ENCODE measurements at regions not wholly inside any gene's neighbourhood (a gene's known extent, or its start where the extent isn't known, plus 50 kb on each side); places are given as distances from the start of the nearest gene placed in this dataset.

- TF ChIP-seq, protein P1, sequence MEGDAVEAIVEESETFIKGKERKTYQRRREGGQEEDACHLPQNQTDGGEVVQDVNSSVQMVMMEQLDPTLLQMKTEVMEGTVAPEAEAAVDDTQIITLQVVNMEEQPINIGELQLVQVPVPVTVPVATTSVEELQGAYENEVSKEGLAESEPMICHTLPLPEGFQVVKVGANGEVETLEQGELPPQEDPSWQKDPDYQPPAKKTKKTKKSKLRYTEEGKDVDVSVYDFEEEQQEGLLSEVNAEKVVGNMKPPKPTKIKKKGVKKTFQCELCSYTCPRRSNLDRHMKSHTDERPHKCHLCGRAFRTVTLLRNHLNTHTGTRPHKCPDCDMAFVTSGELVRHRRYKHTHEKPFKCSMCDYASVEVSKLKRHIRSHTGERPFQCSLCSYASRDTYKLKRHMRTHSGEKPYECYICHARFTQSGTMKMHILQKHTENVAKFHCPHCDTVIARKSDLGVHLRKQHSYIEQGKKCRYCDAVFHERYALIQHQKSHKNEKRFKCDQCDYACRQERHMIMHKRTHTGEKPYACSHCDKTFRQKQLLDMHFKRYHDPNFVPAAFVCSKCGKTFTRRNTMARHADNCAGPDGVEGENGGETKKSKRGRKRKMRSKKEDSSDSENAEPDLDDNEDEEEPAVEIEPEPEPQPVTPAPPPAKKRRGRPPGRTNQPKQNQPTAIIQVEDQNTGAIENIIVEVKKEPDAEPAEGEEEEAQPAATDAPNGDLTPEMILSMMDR (IDR thresholded peaks at IDR 0.05; ENCODE audit: low read depth, low read length): no peak
- TF ChIP-seq EZH2phosphoT487 (IDR thresholded peaks at IDR 0.05; ENCODE audit: low read depth): no peak
Observed at GRCh38 chr17:13885550-13885949, 183.8 kb upstream of the COX10 start.

All from OCI-LY3 (cell line).